ENCODE measurements at regions not wholly inside any gene's neighbourhood (a gene's known extent, or its start where the extent isn't known, plus 50 kb on each side); places are given as distances from the start of the nearest gene placed in this dataset.

DNA sequence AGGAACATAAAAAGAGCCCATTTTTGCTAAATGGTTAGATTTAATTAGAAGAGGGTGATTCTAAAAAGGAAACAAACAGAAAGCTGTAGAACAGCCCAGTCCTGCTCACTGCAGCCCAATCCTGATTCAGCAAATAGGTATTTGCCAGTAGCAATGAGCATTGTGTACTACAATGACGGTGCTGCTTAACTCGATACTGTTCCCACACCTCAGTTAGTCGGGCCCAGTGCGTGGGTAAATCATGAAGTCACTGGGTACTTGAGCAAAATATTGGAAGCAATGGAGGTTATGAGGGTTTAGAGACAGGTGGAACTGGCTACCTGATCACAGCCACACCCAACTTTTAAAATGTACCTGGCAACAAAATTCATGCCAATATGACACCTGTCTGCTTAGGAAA is 101.5 kb upstream of the ADGRL2 start:
- Mint-ChIP-seq H3K27ac (no peak overlapping the region), H3K27me3 (ENCODE audit: low read depth in 3 of 3) (peaks cover 0 to 7% (median 0%) of the 10 kb centered on the region in 3 donors), H3K4me1 (no peaks in the 10 kb centered on the region), H3K36me3 (no peaks in the 10 kb centered on the region), H3K9me3 (peaks cover 0 to 12% (median 6%) of the 10 kb centered on the region in 7 donors), H3K4me3 (no peak overlapping the region)
- Histone ChIP-seq H3K36me3 (replicated peaks in 1 of 2; ENCODE audit: control insufficient read depth in 1 of 2, insufficient read depth in 2 of 2, low read length in 2 of 2) (no peaks in the 10 kb centered on the region), H2AFZ (ENCODE audit: insufficient read depth, low read depth, low read length, poor library complexity, severe bottlenecking) (no peak overlapping the region), H3K27me3 (ENCODE audit: control insufficient read depth in 2 of 2, insufficient read depth in 2 of 2, low read length in 2 of 2) (no peaks in the 10 kb centered on the region), H3K4me2 (replicated peaks; ENCODE audit: extremely low read depth, low read length, poor library complexity, severe bottlenecking) (no peak overlapping the region), H3K27ac (ENCODE audit: low read depth in 1 of 2, low read length in 2 of 2) (no peak overlapping the region), H3K9ac (ENCODE audit: insufficient read depth, low read length, poor library complexity, severe bottlenecking) (no peak overlapping the region), H3K79me2 (ENCODE audit: insufficient read depth, low read length) (no peaks in the 10 kb centered on the region), H3K9me3 (replicated peaks in 1 of 2; ENCODE audit: control insufficient read depth in 1 of 2, insufficient read depth in 1 of 2, low read length in 2 of 2) (peaks cover 3 to 6% of the 10 kb centered on the region in 2 donors), H3K4me1 (ENCODE audit: control insufficient read depth in 1 of 2, insufficient read depth in 2 of 2, low read length in 2 of 2) (no peaks in the 10 kb centered on the region), H4K20me1 (ENCODE audit: insufficient read depth, low read length) (no peaks in the 10 kb centered on the region), H3K4me3 (replicated peaks in 1 of 3; ENCODE audit: low read depth in 2 of 3, low read length in 3 of 3) (no peak overlapping the region)
- WGBS (ENCODE audit: insufficient coverage), result 100% methylated on average over 4 of the region's 4 CpGs
- DNase-seq, result no peak
- TF ChIP-seq, protein P1, sequence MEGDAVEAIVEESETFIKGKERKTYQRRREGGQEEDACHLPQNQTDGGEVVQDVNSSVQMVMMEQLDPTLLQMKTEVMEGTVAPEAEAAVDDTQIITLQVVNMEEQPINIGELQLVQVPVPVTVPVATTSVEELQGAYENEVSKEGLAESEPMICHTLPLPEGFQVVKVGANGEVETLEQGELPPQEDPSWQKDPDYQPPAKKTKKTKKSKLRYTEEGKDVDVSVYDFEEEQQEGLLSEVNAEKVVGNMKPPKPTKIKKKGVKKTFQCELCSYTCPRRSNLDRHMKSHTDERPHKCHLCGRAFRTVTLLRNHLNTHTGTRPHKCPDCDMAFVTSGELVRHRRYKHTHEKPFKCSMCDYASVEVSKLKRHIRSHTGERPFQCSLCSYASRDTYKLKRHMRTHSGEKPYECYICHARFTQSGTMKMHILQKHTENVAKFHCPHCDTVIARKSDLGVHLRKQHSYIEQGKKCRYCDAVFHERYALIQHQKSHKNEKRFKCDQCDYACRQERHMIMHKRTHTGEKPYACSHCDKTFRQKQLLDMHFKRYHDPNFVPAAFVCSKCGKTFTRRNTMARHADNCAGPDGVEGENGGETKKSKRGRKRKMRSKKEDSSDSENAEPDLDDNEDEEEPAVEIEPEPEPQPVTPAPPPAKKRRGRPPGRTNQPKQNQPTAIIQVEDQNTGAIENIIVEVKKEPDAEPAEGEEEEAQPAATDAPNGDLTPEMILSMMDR (IDR thresholded peaks at IDR 0.05), result no peak
- intact Hi-C loops (cut with micrococcal nuclease), result no loop called here

DNA sequence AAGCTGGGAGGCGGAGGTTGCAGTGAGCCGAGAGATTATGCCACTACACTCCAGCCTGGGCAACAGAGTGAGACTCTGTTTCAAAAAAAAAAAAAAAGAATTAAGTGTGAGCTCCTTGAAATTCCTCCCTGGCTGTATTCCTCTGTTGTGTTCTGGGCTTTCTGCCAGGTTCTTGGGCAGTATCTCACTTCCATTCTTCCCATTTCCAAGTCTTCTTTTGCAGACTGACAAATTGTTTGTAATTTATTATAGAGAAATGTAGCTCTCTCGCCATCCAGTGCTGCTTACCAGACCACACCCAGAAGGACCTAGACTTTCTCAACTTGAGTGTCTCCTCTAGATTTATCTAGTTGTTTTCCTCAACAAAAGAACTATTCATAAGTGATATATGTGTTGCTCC is 105.0 kb upstream of the ADGRL2 start:
- Histone ChIP-seq H3K9me3 (replicated peaks in 1 of 2; ENCODE audit: control insufficient read depth in 1 of 2, insufficient read depth in 1 of 2, low read length in 2 of 2) (peaks cover 0 to 3% of the 10 kb centered on the region in 2 donors), H3K4me1 (ENCODE audit: control insufficient read depth in 1 of 2, insufficient read depth in 2 of 2, low read length in 2 of 2) (no peaks in the 10 kb centered on the region), H3K27me3 (ENCODE audit: control insufficient read depth in 2 of 2, insufficient read depth in 2 of 2, low read length in 2 of 2) (no peaks in the 10 kb centered on the region), H3K79me2 (ENCODE audit: insufficient read depth, low read length) (no peaks in the 10 kb centered on the region), H3K9ac (ENCODE audit: insufficient read depth, low read length, poor library complexity, severe bottlenecking) (no peak overlapping the region), H3K4me2 (replicated peaks; ENCODE audit: extremely low read depth, low read length, poor library complexity, severe bottlenecking) (no peak overlapping the region), H2AFZ (ENCODE audit: insufficient read depth, low read depth, low read length, poor library complexity, severe bottlenecking) (no peak overlapping the region), H3K4me3 (replicated peaks in 1 of 3; ENCODE audit: low read depth in 2 of 3, low read length in 3 of 3) (no peak overlapping the region), H3K36me3 (replicated peaks in 1 of 2; ENCODE audit: control insufficient read depth in 1 of 2, insufficient read depth in 2 of 2, low read length in 2 of 2) (no peaks in the 10 kb centered on the region), H4K20me1 (ENCODE audit: insufficient read depth, low read length) (no peaks in the 10 kb centered on the region), H3K27ac (ENCODE audit: low read depth in 1 of 2, low read length in 2 of 2) (no peak overlapping the region)
- intact Hi-C loops (cut with micrococcal nuclease), result no loop called here
- no peak for DNase-seq
- Mint-ChIP-seq H3K9me3 (peaks cover 0 to 13% (median 5%) of the 10 kb centered on the region in 7 donors), H3K4me3 (no peak overlapping the region), H3K4me1 (no peaks in the 10 kb centered on the region), H3K27ac (no peak overlapping the region), H3K36me3 (no peaks in the 10 kb centered on the region), H3K27me3 (ENCODE audit: low read depth in 3 of 3) (peaks cover 0 to 4% (median 0%) of the 10 kb centered on the region in 3 donors)
- TF ChIP-seq, protein P1 (IDR thresholded peaks at IDR 0.05), result no peak
- WGBS (ENCODE audit: insufficient coverage), result no CpG with 5 or more reads among the region's 3 CpGs
